Keratinocyte (primary cell): ENCODE measurements at regions not wholly inside any gene's neighbourhood (a gene's known extent, or its start where the extent isn't known, plus 50 kb on each side); places are given as distances from the start of the nearest gene placed in this dataset.

Experiments
- DNase-seq: peaks from one replicate; pipeline ENCODE4 v3.0.0-alpha.2; 2011; ENCODE audit warnings: low read depth, missing footprints, low spot score
- FAIRE-seq: peaks from 2 replicates; lab custom pipeline; 2011; peaks lifted over from hg19 to GRCh38; lab: Jason Lieb, UNC
- H2AFZ ChIP-seq: 2 replicates; pipeline ENCODE4 v1.6.0; 2012; ENCODE audit warnings: low read length, control low read depth, inconsistent platforms; ENCODE audit not compliant: control insufficient read depth
- H3K27ac ChIP-seq: 2 replicates; pipeline ENCODE4 v1.5.1; 2011; ENCODE audit warnings: low read length; ENCODE audit not compliant: control insufficient read depth, insufficient read depth
- H3K27me3 ChIP-seq: 3 replicates; pipeline ENCODE4 v1.6.0; 2011; ENCODE audit warnings: low read length; ENCODE audit not compliant: control insufficient read depth, insufficient read depth; ENCODE audit errors: extremely low read depth
- H3K36me3 ChIP-seq, 2 experiments: 2 replicates in 1 of 2; 3 replicates in 1 of 2; pipeline ENCODE4 v1.5.1; 2011; ENCODE audit warnings: low read length in 2 of 2, mild to moderate bottlenecking in 1 of 2; ENCODE audit not compliant: control insufficient read depth in 2 of 2, insufficient read depth in 2 of 2; ENCODE audit errors: extremely low read depth in 1 of 2
- H3K4me1 ChIP-seq: 3 replicates; pipeline ENCODE4 v1.5.1; 2011; ENCODE audit warnings: low read length; ENCODE audit not compliant: control insufficient read depth, insufficient read depth; ENCODE audit errors: extremely low read depth
- H3K4me2 ChIP-seq: 3 replicates; pipeline ENCODE4 v1.6.0; 2011; ENCODE audit warnings: low read depth, low read length; ENCODE audit not compliant: control insufficient read depth, insufficient read depth; ENCODE audit errors: extremely low read depth
- H3K4me3 ChIP-seq, 3 experiments: fragments of 200-600 bp in 1 of 3; sonication (generic) in 1 of 3; 2 replicates in 2 of 3; 3 replicates in 1 of 3; pipeline ENCODE4 v1.5.1; 2011 to 2016; ENCODE audit warnings: low read length in 3 of 3, mild to moderate bottlenecking in 3 of 3, control low read depth in 2 of 3, inconsistent platforms in 1 of 3, low read depth in 1 of 3, mixed read lengths in 1 of 3, mixed run types in 1 of 3, moderate library complexity in 1 of 3; ENCODE audit not compliant: control insufficient read depth in 2 of 3, insufficient read depth in 2 of 3; ENCODE audit errors: extremely low read depth in 1 of 3
- H3K79me2 ChIP-seq: 2 replicates; pipeline ENCODE4 v1.6.0; 2012; ENCODE audit warnings: low read length; ENCODE audit not compliant: control insufficient read depth, insufficient read depth
- H3K9ac ChIP-seq: 3 replicates; pipeline ENCODE4 v1.6.0; 2011; ENCODE audit warnings: low read length; ENCODE audit not compliant: control insufficient read depth, insufficient read depth; ENCODE audit errors: extremely low read depth
- H3K9me1 ChIP-seq: 3 replicates; pipeline ENCODE4 v1.6.0; 2011; ENCODE audit warnings: low read length; ENCODE audit not compliant: control insufficient read depth, insufficient read depth; ENCODE audit errors: extremely low read depth
- H3K9me3 ChIP-seq: 2 replicates; pipeline ENCODE4 v1.5.1; 2012; ENCODE audit warnings: low read depth, low read length; ENCODE audit not compliant: control insufficient read depth
- H4K20me1 ChIP-seq: 3 replicates; pipeline ENCODE4 v1.6.0; 2011; ENCODE audit warnings: low read length; ENCODE audit not compliant: control insufficient read depth, insufficient read depth; ENCODE audit errors: extremely low read depth
- CTCF ChIP-seq, 3 experiments: IDR thresholded peaks in 1 of 3; conservative IDR thresholded peaks in 1 of 3; optimal IDR thresholded peaks in 1 of 3; 2 replicates in 2 of 3; 3 replicates in 1 of 3; pipeline versions ENCODE3 to v1.5.1; 2011; ENCODE audit warnings: low read length in 3 of 3, mild to moderate bottlenecking in 3 of 3, moderate library complexity in 2 of 3, control low read depth in 1 of 3, inconsistent platforms in 1 of 3; ENCODE audit not compliant: insufficient read depth in 2 of 3; ENCODE audit errors: extremely low read depth in 1 of 3
- EZH2 ChIP-seq: IDR thresholded peaks from one replicate; pipeline ENCODE4 v1.6.1; 2012; ENCODE audit warnings: inconsistent platforms, mild to moderate bottlenecking, low read length, moderate library complexity
- dilution Hi-C: fragments of 300-500 bp; cut with MboI; formaldehyde crosslinking; loops from one replicate; pipeline ENCODE4 v1.7.0; 2020; ENCODE audit warnings: low sequenced_read_pairs; ENCODE audit not compliant: extremely low pct_ligation_motif_present

GRCh38 chr5:97406946-97407676 is 224.1 kb upstream of the RIOK2 start:
- no peaks in the 10 kb centered on the region for H3K79me2 ChIP-seq
- H3K36me3 ChIP-seq, result no peaks in the 10 kb centered on the region
- no peak overlapping the region for H3K9ac ChIP-seq
- DNase-seq, result no peak
- H3K4me1 ChIP-seq, result no peaks in the 10 kb centered on the region
- H3K27me3 ChIP-seq, result no peaks in the 10 kb centered on the region
- no peak overlapping the region for H3K4me2 ChIP-seq
- H3K9me3 ChIP-seq, result no peaks in the 10 kb centered on the region
- TF ChIP-seq EZH2, result no peak
- no peaks in the 10 kb centered on the region for H4K20me1 ChIP-seq
- dilution Hi-C loops, result no loop called here
- no peak for FAIRE-seq
- no peak overlapping the region for H3K4me3 ChIP-seq
- no peak overlapping the region for H2AFZ ChIP-seq
- H3K9me1 ChIP-seq, result no peaks in the 10 kb centered on the region
- no peak overlapping the region for H3K27ac ChIP-seq

GRCh38 chr5:97408331-97408730 is 225.3 kb upstream of the RIOK2 start:
- TF ChIP-seq CTCF (optimal IDR thresholded peaks at IDR 0.05 in 1 of 3, IDR thresholded peaks at IDR 0.05 in 1 of 3, conservative IDR thresholded peaks at IDR 0.05 in 1 of 3; ENCODE audit: extremely low read depth in 1 of 3, insufficient read depth in 2 of 3, low read length in 3 of 3) (no peak), EZH2 (no peak)
- no peaks in the 10 kb centered on the region for H3K9me1 ChIP-seq
- FAIRE-seq, result no peak

GRCh38 chr5:97412959-97413358 is 229.9 kb upstream of the RIOK2 start:
- Histone ChIP-seq H3K9me3 (no peaks in the 10 kb centered on the region), H3K79me2 (no peaks in the 10 kb centered on the region), H3K27me3 (no peaks in the 10 kb centered on the region), H3K9ac (no peak overlapping the region), H3K36me3 (no peaks in the 10 kb centered on the region), H3K27ac (no peak overlapping the region), H3K4me2 (no peak overlapping the region), H4K20me1 (no peaks in the 10 kb centered on the region), H3K9me1 (no peaks in the 10 kb centered on the region), H3K4me3 (no peak overlapping the region), H2AFZ (no peak overlapping the region), H3K4me1 (no peaks in the 10 kb centered on the region)
- TF ChIP-seq EZH2 (no peak), CTCF (optimal IDR thresholded peaks at IDR 0.05 in 1 of 3, IDR thresholded peaks at IDR 0.05 in 1 of 3, conservative IDR thresholded peaks at IDR 0.05 in 1 of 3; ENCODE audit: extremely low read depth in 1 of 3, insufficient read depth in 2 of 3, low read length in 3 of 3) (no peak)
- FAIRE-seq (no peak), DNase-seq (no peak)
- dilution Hi-C loops, result no loop called here

More at GRCh38 chr5:97408331-97408730, 225.3 kb upstream of the RIOK2 start:
- no peaks in the 10 kb centered on the region for H3K36me3 ChIP-seq
- H3K9me3 ChIP-seq, result no peaks in the 10 kb centered on the region
- H3K27me3 ChIP-seq, result no peaks in the 10 kb centered on the region
- no peak overlapping the region for H2AFZ ChIP-seq
- H3K79me2 ChIP-seq, result no peaks in the 10 kb centered on the region
- no peak overlapping the region for H3K9ac ChIP-seq
- no peak for DNase-seq
- no peak overlapping the region for H3K4me2 ChIP-seq
- dilution Hi-C loops, result no loop called here
- no peak overlapping the region for H3K4me3 ChIP-seq
- H4K20me1 ChIP-seq, result no peaks in the 10 kb centered on the region
- H3K27ac ChIP-seq, result no peak overlapping the region
- no peaks in the 10 kb centered on the region for H3K4me1 ChIP-seq
